IMR-90 (cell line): ENCODE measurements at regions not wholly inside any gene's neighbourhood (a gene's known extent, or its start where the extent isn't known, plus 50 kb on each side); places are given as distances from the start of the nearest gene placed in this dataset.
"Not testable (repeated sequence)": the region's sequence is repeated elsewhere in the genome, so short reads cannot be mapped to it uniquely, and the experiment has no call there.

Source experiments
- ATAC-seq: fragments of 200-7000 bp; cut with Tn5 transposase; 2 replicates; pipeline ENCODE4 v1.9.1; 2020; ENCODE audit warnings: low read depth, mild to moderate bottlenecking, moderate library complexity
- BruUV-seq: library from RNA; stranded (reverse); fragments of 400-500 nt; replicated peaks from 2 replicates; lab custom pipeline; 2021; lab: Mats Ljungman, UMichigan
- CTCF ChIA-PET: fragments of 300-600 bp; formaldehyde crosslinking; extraction: SDS; loops from one replicate; lab custom pipeline; 2021; ENCODE audit warnings: antibody characterized with exemption; lab: Yijun Ruan, JAX
- POLR2A ChIA-PET: fragments of 300-600 bp; sonication (Branson Sonifier 250); formaldehyde crosslinking; loops from one replicate; lab custom pipeline; 2022; ENCODE audit warnings: antibody characterized with exemption; ENCODE audit not compliant: unreplicated experiment; lab: Charles Lee
- DNase-seq: peaks from one replicate; pipeline ENCODE4 v3.0.0; 2013
- H2AFZ ChIP-seq: replicated peaks from 2 replicates; pipeline ENCODE3; 2013; ENCODE audit warnings: low read length, mild to moderate bottlenecking; ENCODE audit not compliant: poor library complexity
- H2AK5ac ChIP-seq: 2 replicates; pipeline ENCODE4 v1.6.1; 2013; ENCODE audit warnings: low read depth, low read length, inconsistent platforms
- H2AK9ac ChIP-seq: replicated peaks from 2 replicates; pipeline ENCODE3; 2013; ENCODE audit warnings: mild to moderate bottlenecking, low read depth, low read length, moderate library complexity; ENCODE audit not compliant: poor library complexity
- H2BK120ac ChIP-seq: 2 replicates; pipeline ENCODE4 v1.6.1; 2013; ENCODE audit warnings: low read depth, low read length, inconsistent platforms
- H2BK15ac ChIP-seq: 3 replicates; pipeline ENCODE4 v1.6.1; 2013; ENCODE audit warnings: low read depth, low read length, inconsistent platforms
- H2BK20ac ChIP-seq: 2 replicates; pipeline ENCODE4 v1.6.1; 2013; ENCODE audit warnings: low read depth, mild to moderate bottlenecking, inconsistent platforms, low read length, moderate library complexity
- H2BK5ac ChIP-seq: 2 replicates; pipeline ENCODE4 v1.6.1; 2013; ENCODE audit warnings: mild to moderate bottlenecking, low read depth, low read length, inconsistent platforms; ENCODE audit not compliant: poor library complexity, severe bottlenecking
- H3K14ac ChIP-seq: replicated peaks from 2 replicates; pipeline ENCODE4 v1.6.1; 2013; ENCODE audit warnings: low read depth, low read length, inconsistent platforms
- H3K18ac ChIP-seq: 2 replicates; pipeline ENCODE4 v1.6.1; 2013; ENCODE audit warnings: low read depth, low read length, control low read depth
- H3K23ac ChIP-seq: 2 replicates; pipeline ENCODE4 v1.6.1; 2013; ENCODE audit warnings: low read depth, low read length, inconsistent platforms
- H3K27ac ChIP-seq: 2 replicates; pipeline ENCODE4 v1.5.1; 2013; ENCODE audit warnings: mild to moderate bottlenecking, control low read depth, low read length; ENCODE audit not compliant: insufficient read depth
- H3K27me3 ChIP-seq: 2 replicates; pipeline ENCODE4 v1.6.1; 2013; ENCODE audit warnings: low read length; ENCODE audit not compliant: control insufficient read depth, insufficient read depth
- H3K36me3 ChIP-seq: 2 replicates; pipeline ENCODE4 v1.6.1; 2013; ENCODE audit warnings: low read length, mixed read lengths; ENCODE audit not compliant: control insufficient read depth, insufficient read depth
- H3K4ac ChIP-seq: 2 replicates; pipeline ENCODE4 v1.6.1; 2013; ENCODE audit warnings: low read depth, low read length, inconsistent platforms
- H3K4me1 ChIP-seq: 2 replicates; pipeline ENCODE4 v1.6.1; 2013; ENCODE audit warnings: low read length, mixed read lengths; ENCODE audit not compliant: control insufficient read depth, insufficient read depth
- H3K4me2 ChIP-seq: 2 replicates; pipeline ENCODE4 v1.6.1; 2013; ENCODE audit warnings: low read depth, mild to moderate bottlenecking, control low read depth, low read length, moderate library complexity
- H3K4me3 ChIP-seq: 2 replicates; pipeline ENCODE4 v1.5.1; 2013; ENCODE audit warnings: low read depth, mild to moderate bottlenecking, control low read depth, low read length, moderate library complexity; ENCODE audit not compliant: insufficient read depth
- H3K56ac ChIP-seq: 2 replicates; pipeline ENCODE4 v1.6.1; 2013; ENCODE audit warnings: low read length, inconsistent platforms; ENCODE audit not compliant: insufficient read depth; ENCODE audit errors: extremely low read depth
- H3K79me1 ChIP-seq, 2 experiments: 2 replicates each; pipeline ENCODE4 v1.6.1; 2013; ENCODE audit warnings: low read length in 2 of 2, inconsistent platforms in 1 of 2, low read depth in 1 of 2
- H3K9ac ChIP-seq: 2 replicates; pipeline ENCODE4 v1.6.1; 2013; ENCODE audit warnings: low read depth, low read length, control low read depth
- H3K9me1 ChIP-seq: 2 replicates; pipeline ENCODE4 v1.6.1; 2013; ENCODE audit warnings: low read length, inconsistent platforms; ENCODE audit not compliant: insufficient read depth
- H3K9me3 ChIP-seq: 2 replicates; pipeline ENCODE4 v1.6.1; 2013; ENCODE audit warnings: low read length; ENCODE audit not compliant: control insufficient read depth, insufficient read depth
- H4K20me1 ChIP-seq: 2 replicates; pipeline ENCODE4 v1.6.1; 2013; ENCODE audit warnings: low read length, inconsistent platforms; ENCODE audit not compliant: insufficient read depth
- H4K5ac ChIP-seq: 2 replicates; pipeline ENCODE4 v1.6.1; 2013; ENCODE audit warnings: mild to moderate bottlenecking, low read depth, low read length, control low read depth
- H4K8ac ChIP-seq, 2 experiments: 2 replicates each; pipeline ENCODE4 v1.6.1; 2013; ENCODE audit warnings: low read depth in 2 of 2, low read length in 2 of 2, control low read depth in 1 of 2, inconsistent platforms in 1 of 2
- H4K91ac ChIP-seq: 2 replicates; pipeline ENCODE4 v1.6.1; 2013; ENCODE audit warnings: low read depth, low read length, inconsistent platforms; ENCODE audit not compliant: insufficient read depth
- WGBS, 2 experiments: methylation state at CpG; one replicate each; pipeline versions ENCODE4 v1.1.5 to v1.1.7; 2013; ENCODE audit warnings: missing lambda C conversion rate in 2 of 2; ENCODE audit not compliant: insufficient read length in 1 of 2; ENCODE audit errors: extremely low coverage in 2 of 2; 5-methylcytosine and 5-hydroxymethylcytosine counted together
- dilution Hi-C: fragments of 300-500 bp; cut with HindIII; formaldehyde crosslinking; loops from one replicate; pipeline ENCODE4 v1.14.3; 2018; ENCODE audit warnings: low sequenced_read_pairs; ENCODE audit not compliant: unreplicated experiment
- in situ Hi-C: fragments of 300-500 bp; cut with MboI; formaldehyde crosslinking; loops from 3 replicates; pipeline ENCODE4 v1.14.3; 2019; ENCODE audit warnings: low sequenced_read_pairs, inconsistent platforms, mixed read lengths
- intact Hi-C: fragments of 100-400 bp; cut with micrococcal nuclease; formaldehyde crosslinking; loops from 2 replicates; pipeline ENCODE4 v1.10.0; 2022

DNA sequence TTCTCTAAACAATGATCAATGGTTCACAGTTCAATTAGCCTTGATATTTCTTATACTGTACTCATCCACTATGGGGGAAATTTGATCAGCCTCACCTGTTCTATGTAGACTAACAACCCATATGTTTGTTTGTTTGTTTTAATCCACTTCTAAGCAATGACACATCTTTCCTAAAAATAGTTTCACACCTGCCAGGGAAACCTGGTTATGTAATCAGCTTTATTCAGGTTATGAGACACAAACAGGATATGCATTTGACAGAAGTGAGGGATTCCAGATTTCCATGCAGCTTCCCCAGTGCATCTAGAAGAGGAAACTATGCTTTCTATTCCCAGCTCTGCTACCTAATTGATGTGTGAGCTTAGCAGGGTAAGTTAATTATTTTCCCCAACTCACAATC is 80.7 kb downstream of the FOXD4L6 start:
- BruUV-seq, H3K18ac ChIP-seq, H4K20me1 ChIP-seq, H3K9me3 ChIP-seq, H2AFZ ChIP-seq, H3K4me3 ChIP-seq, H3K4ac ChIP-seq, H4K8ac ChIP-seq, H3K56ac ChIP-seq, H3K14ac ChIP-seq, H2BK5ac ChIP-seq, POLR2A ChIA-PET, dilution Hi-C loops, H3K4me2 ChIP-seq, H3K79me1 ChIP-seq, ATAC-seq, H3K4me1 ChIP-seq, H4K5ac ChIP-seq, CTCF ChIA-PET, H4K91ac ChIP-seq, H3K9ac ChIP-seq, H2BK20ac ChIP-seq, H3K9me1 ChIP-seq, H2AK9ac ChIP-seq, in situ Hi-C loops, H2BK15ac ChIP-seq, H2BK120ac ChIP-seq, H2AK5ac ChIP-seq, H3K27me3 ChIP-seq, intact Hi-C loops, H3K23ac ChIP-seq, H3K27ac ChIP-seq, H3K36me3 ChIP-seq, DNase-seq: not testable (repeated sequence)

DNA sequence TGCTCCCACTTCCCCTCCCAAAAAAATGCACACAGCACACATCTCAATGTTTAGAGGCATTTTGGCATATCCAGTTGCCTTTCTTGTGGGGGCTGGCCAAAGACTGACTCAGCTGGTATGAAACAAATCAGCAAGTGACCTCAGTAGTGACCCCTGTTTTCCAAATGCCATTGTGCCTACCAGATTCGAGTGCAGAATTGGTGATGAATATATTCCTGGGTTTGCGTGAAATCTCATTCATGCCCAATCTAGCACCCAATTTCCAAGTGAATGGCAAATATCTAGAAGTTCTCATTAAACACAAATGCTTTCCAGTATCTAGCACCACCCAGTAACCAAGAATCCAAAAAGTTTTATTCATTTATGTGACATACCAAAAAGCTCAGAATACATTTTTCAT is 83.6 kb downstream of the FOXD4L6 start:
- H3K56ac ChIP-seq, DNase-seq, H2BK5ac ChIP-seq, in situ Hi-C loops, H3K4me3 ChIP-seq, H3K9me3 ChIP-seq, intact Hi-C loops, H3K27me3 ChIP-seq, ATAC-seq, H4K8ac ChIP-seq, H4K20me1 ChIP-seq, H2AK9ac ChIP-seq, H2BK20ac ChIP-seq, H3K4ac ChIP-seq, H3K27ac ChIP-seq, H3K9me1 ChIP-seq, H3K9ac ChIP-seq, H4K91ac ChIP-seq, H3K36me3 ChIP-seq, H3K4me2 ChIP-seq, BruUV-seq, H2BK15ac ChIP-seq, H3K18ac ChIP-seq, H3K4me1 ChIP-seq, H3K23ac ChIP-seq, dilution Hi-C loops, H2AK5ac ChIP-seq, H4K5ac ChIP-seq, H2BK120ac ChIP-seq, H2AFZ ChIP-seq, CTCF ChIA-PET, H3K79me1 ChIP-seq, POLR2A ChIA-PET, H3K14ac ChIP-seq: not testable (repeated sequence)
- WGBS, 2 experiments: no CpG with 5 or more reads among the region's 2 CpGs
